Left lung (tissue), 4 donors: ENCODE measurements at regions not wholly inside any gene's neighbourhood (a gene's known extent, or its start where the extent isn't known, plus 50 kb on each side); places are given as distances from the start of the nearest gene placed in this dataset.

ENCODE experiments used
- ATAC-seq: fragments of 200-7000 bp; cut with Tn5 transposase; one replicate; pipeline ENCODE4 v1.9.1; 2020; ENCODE audit warnings: moderate library complexity
- DNase-seq, 4 donors: peaks; one replicate each; pipeline ENCODE4 v3.0.0-alpha.2; 2013 to 2020
- H3K27ac ChIP-seq, 2 donors: fragments of 200-600 bp; sonication (generic) in 1 of 2; one replicate each; pipeline versions ENCODE4 v1.5.0 to v1.8.0; 2020 to 2021
- H3K27me3 ChIP-seq, 2 donors: fragments of 200-600 bp; sonication (generic) in 1 of 2; one replicate each; pipeline versions ENCODE4 v1.5.0 to v1.8.0; 2020 to 2021
- H3K36me3 ChIP-seq, 2 donors: fragments of 200-600 bp; sonication (generic) in 1 of 2; one replicate each; pipeline versions ENCODE4 v1.5.0 to v1.8.0; 2020 to 2021
- H3K4me1 ChIP-seq, 2 donors: fragments of 200-600 bp; one replicate each; pipeline ENCODE4 v1.8.0; 2021
- H3K4me3 ChIP-seq, 2 donors: fragments of 200-600 bp; sonication (generic) in 1 of 2; one replicate each; pipeline versions ENCODE4 v1.5.0 to v1.8.0; 2020 to 2021; ENCODE audit warnings: mild to moderate bottlenecking in 1 of 2
- H3K9me3 ChIP-seq, 2 donors: fragments of 200-600 bp; sonication (generic) in 1 of 2; one replicate each; pipeline versions ENCODE4 v1.5.0 to v1.8.0; 2020 to 2021
- intact Hi-C, 2 donors: fragments of 100-400 bp; cut with DNase I; formaldehyde crosslinking; loops; one replicate each; pipeline versions ENCODE4 v1.11.2 to v1.14.2; 2022
- TF ChIP-seq, protein P1 (sequence below), 2 donors: fragments of 200-600 bp; sonication (generic) in 1 of 2; IDR thresholded peaks; one replicate each; pipeline versions ENCODE4 v1.5.0 to v1.8.0; 2021; ENCODE audit warnings: antibody characterized with exemption in 2 of 2
- donor health status: DM: no; HTN: yes; CAD: no.
- donor health status: DM: no; HTN: no; CAD: no.

DNA sequence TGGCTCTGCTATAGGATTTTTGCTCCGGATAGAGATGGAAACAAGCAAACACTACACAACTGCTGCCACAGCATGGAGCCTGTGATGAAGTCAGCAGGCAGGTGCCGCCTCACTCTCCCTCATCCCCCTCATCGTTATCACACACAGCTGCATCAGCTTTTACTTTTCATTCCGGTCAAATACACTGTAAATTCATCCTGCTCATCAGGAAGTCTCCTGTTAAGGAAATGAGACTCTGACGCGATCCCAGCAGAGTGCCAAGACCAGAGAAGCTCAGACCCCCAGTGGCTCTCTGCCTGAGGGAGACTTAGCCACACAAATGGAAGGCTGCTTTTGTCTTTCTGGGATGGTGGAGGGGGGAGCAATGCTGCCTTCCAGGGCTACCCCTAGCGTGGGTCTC, 270.2 kb downstream of the ELAVL2 start:
- H3K4me1 ChIP-seq, result no peaks in the 10 kb centered on the region
- TF ChIP-seq, protein P1, sequence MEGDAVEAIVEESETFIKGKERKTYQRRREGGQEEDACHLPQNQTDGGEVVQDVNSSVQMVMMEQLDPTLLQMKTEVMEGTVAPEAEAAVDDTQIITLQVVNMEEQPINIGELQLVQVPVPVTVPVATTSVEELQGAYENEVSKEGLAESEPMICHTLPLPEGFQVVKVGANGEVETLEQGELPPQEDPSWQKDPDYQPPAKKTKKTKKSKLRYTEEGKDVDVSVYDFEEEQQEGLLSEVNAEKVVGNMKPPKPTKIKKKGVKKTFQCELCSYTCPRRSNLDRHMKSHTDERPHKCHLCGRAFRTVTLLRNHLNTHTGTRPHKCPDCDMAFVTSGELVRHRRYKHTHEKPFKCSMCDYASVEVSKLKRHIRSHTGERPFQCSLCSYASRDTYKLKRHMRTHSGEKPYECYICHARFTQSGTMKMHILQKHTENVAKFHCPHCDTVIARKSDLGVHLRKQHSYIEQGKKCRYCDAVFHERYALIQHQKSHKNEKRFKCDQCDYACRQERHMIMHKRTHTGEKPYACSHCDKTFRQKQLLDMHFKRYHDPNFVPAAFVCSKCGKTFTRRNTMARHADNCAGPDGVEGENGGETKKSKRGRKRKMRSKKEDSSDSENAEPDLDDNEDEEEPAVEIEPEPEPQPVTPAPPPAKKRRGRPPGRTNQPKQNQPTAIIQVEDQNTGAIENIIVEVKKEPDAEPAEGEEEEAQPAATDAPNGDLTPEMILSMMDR (IDR thresholded peaks at IDR 0.05), result no peak
- H3K36me3 ChIP-seq, result no peaks in the 10 kb centered on the region
- H3K9me3 ChIP-seq, result peaks cover 0 to 8% of the 10 kb centered on the region in 2 donors
- no peak for ATAC-seq
- H3K27ac ChIP-seq, result no peak overlapping the region
- H3K4me3 ChIP-seq, result no peak overlapping the region
- DNase-seq, result no peak
- intact Hi-C loops, result no loop called here
- no peaks in the 10 kb centered on the region for H3K27me3 ChIP-seq

DNA sequence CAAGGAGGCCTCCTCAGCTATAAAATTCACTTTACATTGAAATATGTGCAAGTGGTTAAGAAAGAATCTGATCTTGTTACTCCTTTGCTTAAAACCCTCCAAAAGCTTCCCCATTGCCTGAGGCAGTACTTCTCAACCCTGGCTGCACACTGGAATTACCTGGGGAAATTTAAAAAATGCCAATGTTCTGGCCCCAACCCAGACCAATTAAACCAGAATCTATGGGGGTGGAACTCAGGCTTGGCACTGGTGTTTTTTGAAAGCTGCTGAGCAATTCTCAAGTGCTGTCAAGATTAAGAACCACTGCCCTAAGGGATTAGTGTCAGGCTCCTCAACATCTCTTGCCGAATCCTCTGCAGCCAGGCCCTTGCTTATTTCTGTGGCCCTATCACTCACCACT, 269.6 kb downstream of the ELAVL2 start:
- Histone ChIP-seq H3K27me3 (no peaks in the 10 kb centered on the region), H3K4me3 (no peak overlapping the region), H3K4me1 (no peaks in the 10 kb centered on the region), H3K27ac (no peak overlapping the region), H3K36me3 (no peaks in the 10 kb centered on the region), H3K9me3 (peaks cover 0 to 8% of the 10 kb centered on the region in 2 donors)
- ATAC-seq, result peak; percentile 19
- intact Hi-C loops, result no loop called here
- TF ChIP-seq, protein P1 (IDR thresholded peaks at IDR 0.05), result no peak
- no peak for DNase-seq

DNA sequence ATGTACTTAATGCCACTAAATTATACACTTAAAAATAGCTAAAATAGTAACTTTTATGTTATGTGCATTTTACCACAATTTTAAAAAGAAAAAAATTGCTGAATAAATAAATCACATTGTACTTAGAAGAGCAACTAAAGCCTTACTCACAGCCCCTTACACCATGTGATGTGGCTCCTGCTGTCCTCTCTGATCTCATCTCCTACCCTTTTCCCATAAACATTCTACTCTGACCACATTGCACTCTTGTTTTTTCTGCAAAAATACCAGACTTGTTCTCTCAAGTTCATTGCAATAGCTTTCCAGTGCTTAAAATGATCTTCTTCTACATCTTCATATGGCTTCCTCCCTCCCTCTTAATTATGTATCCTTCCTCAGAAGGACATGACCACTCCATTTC, 268.4 kb downstream of the ELAVL2 start:
- H3K27me3 ChIP-seq, result no peaks in the 10 kb centered on the region
- peaks cover 0 to 8% of the 10 kb centered on the region in 2 donors for H3K9me3 ChIP-seq
- ATAC-seq, result no peak
- no peaks in the 10 kb centered on the region for H3K4me1 ChIP-seq
- no peak for DNase-seq
- H3K36me3 ChIP-seq, result no peaks in the 10 kb centered on the region
- no peak overlapping the region for H3K4me3 ChIP-seq
- no peak overlapping the region for H3K27ac ChIP-seq
- TF ChIP-seq, protein P1 (IDR thresholded peaks at IDR 0.05), result no peak
- intact Hi-C loops, result no loop called here

DNA sequence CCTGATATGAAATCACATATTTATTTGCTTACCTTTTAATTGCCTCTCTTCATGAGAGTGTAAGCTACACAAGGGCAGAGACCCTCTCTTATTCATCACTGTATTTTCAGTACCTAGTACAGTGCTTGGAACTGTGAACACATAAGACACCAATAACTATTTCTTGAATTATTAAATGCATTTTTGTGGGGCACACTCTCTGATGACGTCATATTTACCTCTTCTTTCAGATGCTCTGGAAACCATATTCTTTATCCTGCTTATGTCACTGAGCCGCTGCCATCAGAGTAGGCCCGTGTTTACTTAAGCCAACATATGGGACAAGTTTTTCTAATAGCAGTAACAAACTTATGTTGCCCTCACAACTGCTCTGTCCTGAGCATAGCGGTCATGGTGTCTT, 266.5 kb downstream of the ELAVL2 start:
- no peak for DNase-seq
- Histone ChIP-seq H3K4me3 (no peak overlapping the region), H3K9me3 (peaks cover 0 to 8% of the 10 kb centered on the region in 2 donors), H3K36me3 (no peaks in the 10 kb centered on the region), H3K27me3 (no peaks in the 10 kb centered on the region), H3K27ac (no peak overlapping the region), H3K4me1 (no peaks in the 10 kb centered on the region)
- ATAC-seq, result no peak
- intact Hi-C loops, result no loop called here
- TF ChIP-seq, protein P1 (IDR thresholded peaks at IDR 0.05), result no peak

DNA sequence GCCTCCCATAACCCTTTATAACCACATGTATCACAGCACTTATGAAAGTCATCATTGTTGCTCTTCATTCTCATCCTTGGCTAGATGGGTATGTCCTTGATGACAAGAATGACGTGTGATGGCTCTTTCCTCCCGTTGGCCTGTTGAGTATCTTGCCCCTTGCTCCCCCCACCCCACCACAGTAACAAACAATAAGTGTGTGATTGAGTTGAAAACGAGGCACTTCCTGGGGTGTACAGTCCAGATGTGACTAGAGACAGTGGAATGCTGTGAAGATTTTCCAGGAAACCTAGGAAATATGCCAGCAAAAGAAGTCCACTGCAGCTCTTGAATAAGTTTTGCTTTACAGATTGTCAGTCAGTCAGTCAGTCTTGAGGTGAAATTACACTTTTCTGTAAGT, 262.5 kb downstream of the ELAVL2 start:
- no peak for DNase-seq
- intact Hi-C loops, result no loop called here
- no peak overlapping the region for H3K4me3 ChIP-seq
- no peaks in the 10 kb centered on the region for H3K4me1 ChIP-seq
- H3K27ac ChIP-seq, result no peak overlapping the region
- no peaks in the 10 kb centered on the region for H3K36me3 ChIP-seq
- TF ChIP-seq, protein P1 (IDR thresholded peaks at IDR 0.05), result no peak
- peaks cover 0 to 6% of the 10 kb centered on the region in 2 donors for H3K9me3 ChIP-seq
- ATAC-seq, result no peak
- no peaks in the 10 kb centered on the region for H3K27me3 ChIP-seq
